ENCODE measurements at regions not wholly inside any gene's neighbourhood (a gene's known extent, or its start where the extent isn't known, plus 50 kb on each side); places are given as distances from the start of the nearest gene placed in this dataset.

DNA sequence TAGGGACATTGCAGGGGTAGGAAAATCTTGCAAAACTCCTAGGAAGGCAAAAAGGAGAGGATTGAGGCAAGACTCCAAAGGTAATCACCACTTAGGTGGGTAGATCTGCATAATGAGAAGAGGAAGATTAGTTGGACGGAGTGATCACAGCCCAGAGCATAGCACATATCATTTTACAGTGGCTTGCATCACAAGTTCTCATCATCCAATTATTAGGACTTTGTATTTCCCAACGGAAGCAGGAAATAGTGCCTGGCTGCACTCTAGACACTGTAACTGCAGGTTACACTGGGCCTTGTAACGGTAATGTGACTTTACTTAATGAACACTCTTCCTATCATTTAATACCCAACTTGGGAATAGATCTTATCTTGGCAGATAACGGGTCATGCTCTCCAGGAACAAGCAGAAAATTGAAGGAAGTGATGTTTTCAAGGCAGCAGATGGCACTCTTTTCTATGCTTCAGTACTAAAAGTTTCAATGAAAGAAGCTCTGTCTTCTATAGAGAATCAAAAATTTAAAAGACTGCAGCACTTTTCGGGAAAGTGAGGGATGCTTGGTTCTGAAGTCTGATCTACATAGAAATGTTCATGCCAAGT, 101.9 kb upstream of the KCNMB2 start:
- no peaks in the 10 kb centered on the region for H3K4me1 ChIP-seq
- POLR2A ChIA-PET = no interaction called here
- BruUV-seq (replicated peaks) = no TSS peak
- no peaks in the 10 kb centered on the region for H3K9me3 Mint-ChIP-seq (ENCODE audit: unreplicated experiment)
- H3K9me3 ChIP-seq = no peaks in the 10 kb centered on the region
- no peaks in the 10 kb centered on the region for H3K36me3 Mint-ChIP-seq (ENCODE audit: insufficient read depth, unreplicated experiment)
- intact Hi-C loops (cut with micrococcal nuclease; ENCODE audit: unreplicated experiment) = loop anchor here (1.0 to 10.0 kb wide), 2 partner anchors 532 to 890 kb away; partner anchors contain the start of gene ZNF639
- no peaks in the 10 kb centered on the region for H3K4me1 Mint-ChIP-seq (ENCODE audit: low read depth, unreplicated experiment)
- CTCF ChIA-PET = interaction anchor here (0.6 to 2.8 kb wide), 2 partner anchors 533 to 1147 kb away, joined by 3 to 11 read pairs; no protein-coding TSS in a partner anchor
- no peak overlapping the region for H3K4me3 ChIP-seq (ENCODE audit: low read depth, low read length)
- no peak for DNase-seq
- H3K4me3 Mint-ChIP-seq (ENCODE audit: unreplicated experiment) = no peak overlapping the region
- TF ChIP-seq, protein P1, sequence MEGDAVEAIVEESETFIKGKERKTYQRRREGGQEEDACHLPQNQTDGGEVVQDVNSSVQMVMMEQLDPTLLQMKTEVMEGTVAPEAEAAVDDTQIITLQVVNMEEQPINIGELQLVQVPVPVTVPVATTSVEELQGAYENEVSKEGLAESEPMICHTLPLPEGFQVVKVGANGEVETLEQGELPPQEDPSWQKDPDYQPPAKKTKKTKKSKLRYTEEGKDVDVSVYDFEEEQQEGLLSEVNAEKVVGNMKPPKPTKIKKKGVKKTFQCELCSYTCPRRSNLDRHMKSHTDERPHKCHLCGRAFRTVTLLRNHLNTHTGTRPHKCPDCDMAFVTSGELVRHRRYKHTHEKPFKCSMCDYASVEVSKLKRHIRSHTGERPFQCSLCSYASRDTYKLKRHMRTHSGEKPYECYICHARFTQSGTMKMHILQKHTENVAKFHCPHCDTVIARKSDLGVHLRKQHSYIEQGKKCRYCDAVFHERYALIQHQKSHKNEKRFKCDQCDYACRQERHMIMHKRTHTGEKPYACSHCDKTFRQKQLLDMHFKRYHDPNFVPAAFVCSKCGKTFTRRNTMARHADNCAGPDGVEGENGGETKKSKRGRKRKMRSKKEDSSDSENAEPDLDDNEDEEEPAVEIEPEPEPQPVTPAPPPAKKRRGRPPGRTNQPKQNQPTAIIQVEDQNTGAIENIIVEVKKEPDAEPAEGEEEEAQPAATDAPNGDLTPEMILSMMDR (IDR thresholded peaks at IDR 0.05; ENCODE audit: insufficient read depth in 1 of 2, low read depth in 1 of 2, low read length in 1 of 2, severe bottlenecking in 1 of 2, unreplicated experiment in 1 of 2) = peak in 1 of 2 experiments; percentile 23
- no peak overlapping the region for H3K27ac Mint-ChIP-seq (ENCODE audit: unreplicated experiment)
- no peaks in the 10 kb centered on the region for H3K27me3 ChIP-seq (replicated peaks; ENCODE audit: control insufficient read depth, insufficient read depth, low read length)
- H3K27me3 Mint-ChIP-seq (ENCODE audit: insufficient read depth, unreplicated experiment) = no peaks in the 10 kb centered on the region
- no peaks in the 10 kb centered on the region for H3K36me3 ChIP-seq (ENCODE audit: control insufficient read depth, insufficient read depth, low read length)

DNA sequence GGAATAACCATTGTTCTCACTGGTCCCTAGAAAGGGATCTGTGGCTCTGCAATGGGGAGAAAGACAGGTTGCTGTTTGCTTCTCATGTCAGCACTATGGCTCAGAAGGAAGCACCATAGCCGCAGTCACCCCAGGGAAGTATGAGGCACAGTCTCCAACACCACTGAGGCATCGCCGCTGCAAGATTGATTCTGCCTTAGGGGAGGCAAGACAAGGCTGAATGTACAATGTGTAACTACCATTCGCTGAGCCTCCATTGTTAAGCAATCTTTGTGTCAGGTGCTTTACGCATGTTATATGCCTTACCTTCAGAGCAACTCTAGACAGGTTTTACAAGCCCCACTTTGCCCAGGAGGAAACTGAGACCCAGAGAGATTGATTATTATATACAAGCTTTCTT, 100.7 kb upstream of the KCNMB2 start:
- H3K4me1 Mint-ChIP-seq (ENCODE audit: low read depth, unreplicated experiment) = no peaks in the 10 kb centered on the region
- BruUV-seq (replicated peaks) = no TSS peak
- H3K9me3 Mint-ChIP-seq (ENCODE audit: unreplicated experiment) = no peaks in the 10 kb centered on the region

DNA sequence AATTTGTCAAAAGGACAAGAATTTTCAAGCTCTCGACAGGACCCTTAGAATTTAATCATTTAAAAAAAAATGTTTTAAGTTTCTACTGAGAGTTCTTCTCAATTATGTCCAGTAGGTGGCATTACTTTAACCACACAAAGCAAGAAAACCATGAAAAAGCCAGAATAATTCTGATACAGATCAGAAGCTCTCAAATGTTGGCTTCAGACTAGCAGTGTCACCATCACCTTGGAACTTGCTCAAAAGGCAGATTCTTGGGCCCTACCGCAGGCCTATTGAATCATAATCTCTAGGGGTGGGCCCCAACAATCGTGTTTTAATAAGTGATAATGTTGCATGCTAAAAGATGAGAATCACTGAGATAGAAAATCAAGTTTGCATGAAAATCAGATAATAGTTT, 99.5 kb upstream of the KCNMB2 start:
- Mint-ChIP-seq H3K27ac (ENCODE audit: unreplicated experiment) (no peak overlapping the region), H3K36me3 (ENCODE audit: insufficient read depth, unreplicated experiment) (no peaks in the 10 kb centered on the region), H3K27me3 (ENCODE audit: insufficient read depth, unreplicated experiment) (no peaks in the 10 kb centered on the region), H3K4me3 (ENCODE audit: unreplicated experiment) (no peak overlapping the region), H3K4me1 (ENCODE audit: low read depth, unreplicated experiment) (no peaks in the 10 kb centered on the region), H3K9me3 (ENCODE audit: unreplicated experiment) (no peaks in the 10 kb centered on the region)
- Histone ChIP-seq H3K27me3 (replicated peaks; ENCODE audit: control insufficient read depth, insufficient read depth, low read length) (no peaks in the 10 kb centered on the region), H3K36me3 (ENCODE audit: control insufficient read depth, insufficient read depth, low read length) (no peaks in the 10 kb centered on the region), H3K9me3 (no peaks in the 10 kb centered on the region), H3K4me3 (ENCODE audit: low read depth, low read length) (no peak overlapping the region), H3K4me1 (no peaks in the 10 kb centered on the region)
- DNase-seq = no peak
- CTCF ChIA-PET = no interaction called here
- intact Hi-C loops (cut with micrococcal nuclease; ENCODE audit: unreplicated experiment) = loop anchor here (1.0 to 10.0 kb wide), 3 partner anchors 366 to 888 kb away; partner anchors contain the start of gene ZNF639
- POLR2A ChIA-PET = no interaction called here
- no TSS peak for BruUV-seq (replicated peaks)
- TF ChIP-seq, protein P1 (IDR thresholded peaks at IDR 0.05; ENCODE audit: insufficient read depth in 1 of 2, low read depth in 1 of 2, low read length in 1 of 2, severe bottlenecking in 1 of 2, unreplicated experiment in 1 of 2) = peak; percentile 45 to 51

More for the DNA sequence above, 100.7 kb upstream of the KCNMB2 start:
- H3K4me3 Mint-ChIP-seq (ENCODE audit: unreplicated experiment) = no peak overlapping the region
- no peak overlapping the region for H3K4me3 ChIP-seq (ENCODE audit: low read depth, low read length)
- ChIA-PET CTCF (interaction anchor here (2.8 kb wide), 1 partner anchor 532 kb away, joined by 11 read pairs; no protein-coding TSS in a partner anchor), POLR2A (no interaction called here)
- H3K27me3 ChIP-seq (replicated peaks; ENCODE audit: control insufficient read depth, insufficient read depth, low read length) = no peaks in the 10 kb centered on the region
- intact Hi-C loops (cut with micrococcal nuclease; ENCODE audit: unreplicated experiment) = loop anchor here (5.0 to 10.0 kb wide), 2 partner anchors 367 to 889 kb away; partner anchors contain the start of gene ZNF639
- no peaks in the 10 kb centered on the region for H3K36me3 ChIP-seq (ENCODE audit: control insufficient read depth, insufficient read depth, low read length)
- no peaks in the 10 kb centered on the region for H3K27me3 Mint-ChIP-seq (ENCODE audit: insufficient read depth, unreplicated experiment)
- no peak overlapping the region for H3K27ac Mint-ChIP-seq (ENCODE audit: unreplicated experiment)
- no peak for DNase-seq
- no peaks in the 10 kb centered on the region for H3K36me3 Mint-ChIP-seq (ENCODE audit: insufficient read depth, unreplicated experiment)
- H3K4me1 ChIP-seq = no peaks in the 10 kb centered on the region
- no peaks in the 10 kb centered on the region for H3K9me3 ChIP-seq
- TF ChIP-seq, protein P1 (IDR thresholded peaks at IDR 0.05; ENCODE audit: insufficient read depth in 1 of 2, low read depth in 1 of 2, low read length in 1 of 2, severe bottlenecking in 1 of 2, unreplicated experiment in 1 of 2) = no peak

All from Caco-2 (cell line).